ENCODE measurements at regions not wholly inside any gene's neighbourhood (a gene's known extent, or its start where the extent isn't known, plus 50 kb on each side); places are given as distances from the start of the nearest gene placed in this dataset.

- Histone ChIP-seq H3K4me3 (no peak overlapping the region), H3K27ac (no peak overlapping the region), H3K27me3 (no peaks in the 10 kb centered on the region), H3K9me3 (peaks cover 0 to 14% (median 0%) of the 10 kb centered on the region in 11 donors), H3K4me1 (no peaks in the 10 kb centered on the region), H3K36me3 (no peaks in the 10 kb centered on the region)
- WGBS, 2 donors: 30 to 78% methylated on average over 1 of the region's 1 CpG
- ATAC-seq: no peak
- no peak for DNase-seq
- intact Hi-C loops (cut with DNase I): no loop called here
- no peak for TF ChIP-seq CTCF (IDR thresholded peaks at IDR 0.05)
Measured at GRCh38 chr4:138509346-138509745, 267.2 kb upstream of the SLC7A11 start.

- no peak for DNase-seq
- WGBS, 2 donors: 44 to 51% methylated on average over 2 of the region's 2 CpGs
- TF ChIP-seq CTCF (IDR thresholded peaks at IDR 0.05): no peak
- Histone ChIP-seq H3K9me3 (peaks cover 0 to 30% (median 9%) of the 10 kb centered on the region in 11 donors), H3K27ac (no peak overlapping the region), H3K4me3 (no peak overlapping the region), H3K27me3 (no peaks in the 10 kb centered on the region), H3K36me3 (no peaks in the 10 kb centered on the region), H3K4me1 (no peaks in the 10 kb centered on the region)
- no peak for ATAC-seq
- intact Hi-C loops (cut with DNase I): no loop called here
Measured at GRCh38 chr4:138507522-138507921, 265.4 kb upstream of the SLC7A11 start.

- Histone ChIP-seq H3K4me1 (no peaks in the 10 kb centered on the region), H3K9me3 (peaks cover 0 to 72% (median 19%) of the 10 kb centered on the region in 11 donors), H3K27ac (no peak overlapping the region), H3K36me3 (no peaks in the 10 kb centered on the region), H3K4me3 (no peak overlapping the region), H3K27me3 (no peaks in the 10 kb centered on the region)
- intact Hi-C loops (cut with DNase I): no loop called here
- no peak for TF ChIP-seq CTCF (IDR thresholded peaks at IDR 0.05)
- DNase-seq: no peak
- ATAC-seq: peak in 4 of 8 donors; percentile 46 to 69 (median 61)
- WGBS, 2 donors: 79 to 85% methylated on average over 1 of the region's 1 CpG
Measured at GRCh38 chr4:138501614-138502013, 259.5 kb upstream of the SLC7A11 start.

- Histone ChIP-seq H3K4me3 (no peak overlapping the region), H3K27me3 (no peaks in the 10 kb centered on the region), H3K27ac (no peak overlapping the region), H3K9me3 (peaks cover 0 to 70% (median 19%) of the 10 kb centered on the region in 11 donors), H3K36me3 (no peaks in the 10 kb centered on the region), H3K4me1 (no peaks in the 10 kb centered on the region)
- 76 to 79% methylated on average over 1 of the region's 1 CpG for WGBS, 2 donors
- TF ChIP-seq CTCF (IDR thresholded peaks at IDR 0.05): no peak
- DNase-seq (no peak), ATAC-seq (no peak)
- intact Hi-C loops (cut with DNase I): no loop called here
Measured at GRCh38 chr4:138500869-138501268, 258.7 kb upstream of the SLC7A11 start.

Data from heart right ventricle (tissue), 16 donors.